ENCODE measurements at regions not wholly inside any gene's neighbourhood (a gene's known extent, or its start where the extent isn't known, plus 50 kb on each side); places are given as distances from the start of the nearest gene placed in this dataset.
"Not testable (repeated sequence)": the region's sequence is repeated elsewhere in the genome, so short reads cannot be mapped to it uniquely, and the experiment has no call there.

DNA sequence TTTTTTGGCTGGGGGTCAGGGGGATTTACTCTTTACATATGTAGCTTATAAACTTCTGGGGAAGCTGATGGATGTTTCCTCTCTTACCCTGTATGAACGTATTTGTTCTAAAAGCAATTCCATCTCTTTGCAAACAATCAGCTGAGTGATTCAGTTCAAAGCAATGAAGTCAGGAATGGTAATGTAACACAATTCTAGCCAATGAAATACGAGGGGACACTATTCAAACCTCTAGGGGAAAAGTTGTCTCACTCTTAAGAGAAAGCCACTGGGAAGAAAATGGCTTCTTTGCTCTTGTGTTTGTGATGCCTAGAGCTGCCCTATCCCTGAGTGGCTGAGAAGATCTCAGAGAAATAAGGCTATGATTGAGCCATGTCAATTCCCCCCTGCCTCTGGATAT, 134.8 kb upstream of the SEMA3C start:
- Histone ChIP-seq H3K36me3 (ENCODE audit: control insufficient read depth in 1 of 2, insufficient read depth in 2 of 2, low read length in 2 of 2) (no peaks in the 10 kb centered on the region), H3K27me3 (ENCODE audit: insufficient read depth, low read length) (no peaks in the 10 kb centered on the region), H2BK120ac (ENCODE audit: insufficient read depth, low read length, poor library complexity) (no peak overlapping the region), H4K8ac (ENCODE audit: low read depth, low read length) (no peak overlapping the region), H3K27ac (ENCODE audit: low read depth, low read length) (no peak overlapping the region), H3K4me1 (ENCODE audit: control insufficient read depth in 1 of 2, insufficient read depth in 2 of 2, low read length in 2 of 2) (no peaks in the 10 kb centered on the region), H4K12ac (ENCODE audit: low read depth, low read length) (no peak overlapping the region), H3K18ac (ENCODE audit: low read length) (no peak overlapping the region), H4K91ac (ENCODE audit: low read depth, low read length) (no peak overlapping the region), H3K9me3 (ENCODE audit: insufficient read depth, low read depth, low read length) (no peaks in the 10 kb centered on the region), H3K4me2 (ENCODE audit: low read length) (no peak overlapping the region), H3K4me3 (ENCODE audit: low read depth, low read length) (no peak overlapping the region), H2AFZ (ENCODE audit: insufficient read depth, low read length, poor library complexity) (no peak overlapping the region), H2AK5ac (ENCODE audit: low read length) (no peak overlapping the region), H3K79me2 (ENCODE audit: control insufficient read depth, insufficient read depth, low read length, poor library complexity) (no peaks in the 10 kb centered on the region), H3K23ac (ENCODE audit: low read length) (no peak overlapping the region), H3K14ac (ENCODE audit: low read length) (no peak overlapping the region), H2BK12ac (ENCODE audit: low read length) (no peak overlapping the region), H2BK5ac (ENCODE audit: low read depth, low read length, poor library complexity) (no peak overlapping the region), H3K79me1 (ENCODE audit: low read length) (no peaks in the 10 kb centered on the region), H3K9ac (ENCODE audit: low read length) (no peak overlapping the region), H3K4ac (ENCODE audit: low read depth, low read length) (no peak overlapping the region)
- no peak for DNase-seq
- WGBS (ENCODE audit: extremely low coverage, insufficient coverage, insufficient read length): no CpG with 5 or more reads among the region's 2 CpGs

GRCh38 chr7:81051811-81052413, 133.1 kb upstream of the SEMA3C start:
- peaks cover 5% of the 10 kb centered on the region for H3K9me3 ChIP-seq (ENCODE audit: insufficient read depth, low read depth, low read length)
- no peak overlapping the region for H2BK12ac ChIP-seq (ENCODE audit: low read length)
- no CpG with 5 or more reads among the region's 3 CpGs for WGBS (ENCODE audit: extremely low coverage, insufficient coverage, insufficient read length)
- H3K36me3 ChIP-seq (ENCODE audit: control insufficient read depth in 1 of 2, insufficient read depth in 2 of 2, low read length in 2 of 2): no peaks in the 10 kb centered on the region
- no peaks in the 10 kb centered on the region for H3K79me1 ChIP-seq (ENCODE audit: low read length)
- no peaks in the 10 kb centered on the region for H3K27me3 ChIP-seq (ENCODE audit: insufficient read depth, low read length)
- H3K14ac ChIP-seq (ENCODE audit: low read length): no peak overlapping the region
- H3K4ac ChIP-seq (ENCODE audit: low read depth, low read length): no peak overlapping the region
- H3K9ac ChIP-seq (ENCODE audit: low read length): no peak overlapping the region
- no peak overlapping the region for H4K8ac ChIP-seq (ENCODE audit: low read depth, low read length)
- no peak overlapping the region for H2BK5ac ChIP-seq (ENCODE audit: low read depth, low read length, poor library complexity)
- H3K23ac ChIP-seq (ENCODE audit: low read length): no peak overlapping the region
- no peaks in the 10 kb centered on the region for H3K4me1 ChIP-seq (ENCODE audit: control insufficient read depth in 1 of 2, insufficient read depth in 2 of 2, low read length in 2 of 2)
- H4K12ac ChIP-seq (ENCODE audit: low read depth, low read length): no peak overlapping the region
- H3K18ac ChIP-seq (ENCODE audit: low read length): no peak overlapping the region
- H3K79me2 ChIP-seq (ENCODE audit: control insufficient read depth, insufficient read depth, low read length, poor library complexity): no peaks in the 10 kb centered on the region
- no peak overlapping the region for H3K27ac ChIP-seq (ENCODE audit: low read depth, low read length)
- H3K4me2 ChIP-seq (ENCODE audit: low read length): no peak overlapping the region
- no peak overlapping the region for H2BK120ac ChIP-seq (ENCODE audit: insufficient read depth, low read length, poor library complexity)
- no peak for DNase-seq
- no peak overlapping the region for H2AFZ ChIP-seq (ENCODE audit: insufficient read depth, low read length, poor library complexity)
- H2AK5ac ChIP-seq (ENCODE audit: low read length): no peak overlapping the region
- no peak overlapping the region for H3K4me3 ChIP-seq (ENCODE audit: low read depth, low read length)
- no peak overlapping the region for H4K91ac ChIP-seq (ENCODE audit: low read depth, low read length)

- Histone ChIP-seq H4K12ac (ENCODE audit: low read depth, low read length) (no peak overlapping the region), H3K14ac (ENCODE audit: low read length) (no peak overlapping the region), H3K4me2 (ENCODE audit: low read length) (no peak overlapping the region), H3K4me1 (ENCODE audit: control insufficient read depth in 1 of 2, insufficient read depth in 2 of 2, low read length in 2 of 2) (no peaks in the 10 kb centered on the region), H2BK12ac (ENCODE audit: low read length) (no peak overlapping the region), H4K8ac (ENCODE audit: low read depth, low read length) (no peak overlapping the region), H3K36me3 (ENCODE audit: control insufficient read depth in 1 of 2, insufficient read depth in 2 of 2, low read length in 2 of 2) (no peaks in the 10 kb centered on the region), H3K18ac (ENCODE audit: low read length) (no peak overlapping the region), H3K79me2 (ENCODE audit: control insufficient read depth, insufficient read depth, low read length, poor library complexity) (no peaks in the 10 kb centered on the region), H3K9ac (ENCODE audit: low read length) (no peak overlapping the region), H4K91ac (ENCODE audit: low read depth, low read length) (no peak overlapping the region), H2BK5ac (ENCODE audit: low read depth, low read length, poor library complexity) (no peak overlapping the region), H2BK120ac (ENCODE audit: insufficient read depth, low read length, poor library complexity) (no peak overlapping the region), H3K23ac (ENCODE audit: low read length) (no peak overlapping the region), H3K79me1 (ENCODE audit: low read length) (no peaks in the 10 kb centered on the region), H3K27ac (ENCODE audit: low read depth, low read length) (no peak overlapping the region), H3K4ac (ENCODE audit: low read depth, low read length) (no peak overlapping the region), H3K9me3 (ENCODE audit: insufficient read depth, low read depth, low read length) (peaks cover 6% of the 10 kb centered on the region), H3K27me3 (ENCODE audit: insufficient read depth, low read length) (no peaks in the 10 kb centered on the region), H2AK5ac (ENCODE audit: low read length) (no peak overlapping the region), H2AFZ (ENCODE audit: insufficient read depth, low read length, poor library complexity) (no peak overlapping the region), H3K4me3 (ENCODE audit: low read depth, low read length) (no peak overlapping the region)
- peak; percentile 62 to 83 for DNase-seq
These were observed 126.7 kb upstream of the SEMA3C start for GRCh38 chr7:81045491-81046030.

- not testable (repeated sequence) for H3K4ac ChIP-seq (ENCODE audit: low read depth, low read length); H4K8ac ChIP-seq (ENCODE audit: low read depth, low read length); H3K23ac ChIP-seq (ENCODE audit: low read length); H3K36me3 ChIP-seq (ENCODE audit: control insufficient read depth in 1 of 2, insufficient read depth in 2 of 2, low read length in 2 of 2); H3K4me2 ChIP-seq (ENCODE audit: low read length); H3K4me1 ChIP-seq (ENCODE audit: control insufficient read depth in 1 of 2, insufficient read depth in 2 of 2, low read length in 2 of 2); H3K9ac ChIP-seq (ENCODE audit: low read length); H2BK5ac ChIP-seq (ENCODE audit: low read depth, low read length, poor library complexity); H2AK5ac ChIP-seq (ENCODE audit: low read length); H3K27me3 ChIP-seq (ENCODE audit: insufficient read depth, low read length); H2AFZ ChIP-seq (ENCODE audit: insufficient read depth, low read length, poor library complexity); H3K27ac ChIP-seq (ENCODE audit: low read depth, low read length); H2BK12ac ChIP-seq (ENCODE audit: low read length); H3K79me1 ChIP-seq (ENCODE audit: low read length); H3K14ac ChIP-seq (ENCODE audit: low read length); H3K4me3 ChIP-seq (ENCODE audit: low read depth, low read length); H2BK120ac ChIP-seq (ENCODE audit: insufficient read depth, low read length, poor library complexity); H4K12ac ChIP-seq (ENCODE audit: low read depth, low read length); H4K91ac ChIP-seq (ENCODE audit: low read depth, low read length); H3K18ac ChIP-seq (ENCODE audit: low read length); DNase-seq; H3K9me3 ChIP-seq (ENCODE audit: insufficient read depth, low read depth, low read length); H3K79me2 ChIP-seq (ENCODE audit: control insufficient read depth, insufficient read depth, low read length, poor library complexity)
- WGBS (ENCODE audit: extremely low coverage, insufficient coverage, insufficient read length): no CpG with 5 or more reads among the region's 21 CpGs
These were observed 123.8 kb upstream of the SEMA3C start for GRCh38 chr7:81042646-81043045.
